DMS 273 (cell line): ENCODE measurements at regions not wholly inside any gene's neighbourhood (a gene's known extent, or its start where the extent isn't known, plus 50 kb on each side); places are given as distances from the start of the nearest gene placed in this dataset.
"Not testable (repeated sequence)": the region's sequence is repeated elsewhere in the genome, so short reads cannot be mapped to it uniquely, and the experiment has no call there.

Source experiments
- DNase-seq: peaks from one replicate; lab custom pipeline; 2025; ENCODE audit not compliant: unreplicated experiment; lab: John Stamatoyannopoulos, UW

DNA sequence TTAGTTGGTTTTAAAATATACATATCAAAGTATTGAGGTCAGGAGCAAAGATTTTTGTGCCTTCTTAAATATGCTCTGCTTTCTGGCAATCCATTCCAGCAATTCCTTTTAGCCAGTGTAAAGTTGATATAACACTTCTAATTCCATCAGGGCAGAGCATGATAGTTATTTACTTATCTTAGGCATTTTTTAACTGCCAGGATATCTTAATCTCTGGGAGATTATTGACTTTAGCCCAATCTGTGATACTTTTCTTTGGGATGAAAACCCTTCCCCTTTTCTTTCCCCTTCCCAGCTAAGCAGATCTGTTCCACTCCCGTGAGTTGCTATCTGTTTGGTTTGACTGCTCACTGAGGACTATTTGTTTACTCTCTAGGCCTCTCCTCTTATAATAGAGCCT is 168.7 kb upstream of the RSPO3 start:
- DNase-seq, result no peak

DNA sequence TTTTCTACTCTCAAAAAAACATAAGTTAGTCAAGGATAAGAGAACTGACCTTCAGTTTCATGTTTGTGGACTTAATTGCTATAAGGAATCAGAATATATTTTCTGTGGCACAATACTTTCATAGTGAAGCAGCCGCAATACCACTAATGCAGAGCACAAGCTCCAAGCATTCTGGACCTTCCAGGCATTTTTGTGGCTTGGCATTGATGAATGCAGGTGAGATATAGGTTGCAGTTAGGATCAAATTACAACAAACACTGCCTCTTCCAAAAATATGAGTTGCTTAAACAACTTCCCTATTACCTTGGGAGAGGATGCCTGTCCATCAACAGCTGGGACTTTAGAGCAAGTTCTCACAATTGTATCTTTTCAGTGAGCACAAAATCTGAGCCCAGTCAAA is 162.8 kb upstream of the RSPO3 start:
- no peak for DNase-seq

DNA sequence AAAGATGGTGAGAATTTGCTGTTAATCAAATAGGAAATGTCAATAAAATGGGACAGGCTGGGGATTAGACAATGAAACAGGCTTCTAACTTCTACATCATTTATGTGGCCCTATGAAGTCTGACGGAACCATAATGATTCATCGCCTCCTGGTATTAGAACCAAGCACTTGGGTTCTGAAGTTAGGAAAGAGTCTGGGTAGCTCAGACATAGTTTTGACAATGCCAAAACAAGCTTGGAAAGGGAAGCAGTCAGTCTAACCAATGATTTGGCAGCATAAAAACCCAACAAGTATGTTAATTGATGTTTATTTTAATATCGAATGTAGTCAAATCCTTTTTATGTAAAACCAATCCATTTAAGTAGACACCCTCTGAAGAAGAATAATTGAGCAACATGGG is 160.8 kb upstream of the RSPO3 start:
- DNase-seq, result no peak

DNA sequence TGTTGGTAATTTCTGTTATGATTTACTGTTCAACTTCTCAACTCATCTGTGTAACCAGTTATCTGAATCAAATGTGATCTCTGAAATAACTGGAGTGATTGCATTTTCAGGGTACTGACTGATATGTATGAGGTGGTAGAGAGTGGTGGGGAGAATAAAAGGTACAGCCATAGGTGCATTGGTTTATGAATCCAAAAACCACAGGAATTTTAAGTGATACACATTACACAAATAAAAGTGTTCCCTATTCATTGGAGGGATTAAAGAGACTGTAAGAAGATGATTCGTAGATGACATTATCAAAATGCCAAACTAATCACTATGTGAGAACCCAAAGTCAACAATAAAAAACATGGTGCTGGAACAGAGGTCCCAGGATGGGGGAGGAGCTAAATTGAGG is 158.7 kb upstream of the RSPO3 start:
- no peak for DNase-seq

DNA sequence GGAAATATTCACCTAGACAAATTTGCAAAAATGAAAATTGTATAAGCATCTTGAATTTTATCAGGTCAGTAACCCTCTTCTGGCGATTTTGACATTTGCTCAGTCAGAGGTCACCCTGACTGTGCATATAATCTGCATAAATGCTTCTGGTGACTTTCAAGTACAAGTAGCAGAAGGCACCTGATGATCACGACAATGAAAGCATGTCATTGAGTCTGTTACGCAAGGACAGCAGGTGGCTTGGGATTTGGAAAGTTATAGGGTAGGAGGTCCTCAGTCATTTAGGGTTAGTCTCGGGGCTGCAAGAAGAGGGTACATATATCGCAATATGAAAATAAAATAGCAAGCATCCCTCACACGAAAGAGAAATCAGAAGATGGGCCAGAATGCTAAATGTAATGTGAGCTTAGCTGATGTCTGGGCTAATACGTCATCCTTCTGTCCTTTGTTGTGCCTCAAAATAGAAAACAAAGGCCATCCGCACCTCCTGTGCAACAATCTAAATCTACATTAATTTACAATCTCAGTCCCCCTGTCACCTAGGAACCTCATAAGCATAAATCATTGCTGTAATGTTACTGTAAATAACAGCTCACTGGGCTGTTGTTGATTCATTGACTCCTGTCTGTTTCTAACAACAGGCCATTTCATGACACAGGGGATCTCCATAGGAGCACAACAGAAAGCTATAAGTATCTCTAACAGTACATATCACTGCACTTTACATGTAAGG is 155.2 kb upstream of the RSPO3 start:
- no peak for DNase-seq

DNA sequence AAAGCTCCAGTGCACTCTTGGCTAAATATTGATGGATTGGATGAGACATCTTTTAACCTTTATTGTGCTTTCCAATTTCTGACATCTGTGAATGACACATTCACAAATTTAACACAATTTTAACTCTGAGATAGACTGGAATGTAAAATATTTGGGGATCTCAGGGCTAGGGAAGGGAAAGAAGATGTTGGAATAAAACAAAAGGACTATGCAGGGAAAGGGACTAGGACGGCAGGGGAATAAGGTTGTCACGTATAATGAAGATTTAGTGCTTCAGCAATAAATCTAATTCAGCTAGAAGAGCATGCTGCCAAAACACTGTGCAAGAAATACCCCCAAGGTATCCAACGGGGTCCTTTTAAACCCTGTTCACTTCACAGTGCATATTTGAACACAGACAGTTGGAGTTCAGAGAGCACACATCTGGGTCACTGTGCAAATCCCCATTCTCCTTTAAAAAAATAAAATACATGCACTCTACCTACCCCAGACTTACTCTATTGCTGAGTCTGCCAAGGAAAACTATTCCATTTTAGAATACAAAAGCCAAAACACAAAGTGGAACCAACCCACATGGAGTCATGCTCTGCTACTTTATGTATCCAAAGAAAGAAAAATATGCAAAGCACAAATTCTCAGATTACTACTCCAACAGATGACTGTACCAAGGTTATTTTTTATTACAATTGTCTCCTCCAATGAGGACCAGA is 151.0 kb upstream of the RSPO3 start:
- no peak for DNase-seq

DNA sequence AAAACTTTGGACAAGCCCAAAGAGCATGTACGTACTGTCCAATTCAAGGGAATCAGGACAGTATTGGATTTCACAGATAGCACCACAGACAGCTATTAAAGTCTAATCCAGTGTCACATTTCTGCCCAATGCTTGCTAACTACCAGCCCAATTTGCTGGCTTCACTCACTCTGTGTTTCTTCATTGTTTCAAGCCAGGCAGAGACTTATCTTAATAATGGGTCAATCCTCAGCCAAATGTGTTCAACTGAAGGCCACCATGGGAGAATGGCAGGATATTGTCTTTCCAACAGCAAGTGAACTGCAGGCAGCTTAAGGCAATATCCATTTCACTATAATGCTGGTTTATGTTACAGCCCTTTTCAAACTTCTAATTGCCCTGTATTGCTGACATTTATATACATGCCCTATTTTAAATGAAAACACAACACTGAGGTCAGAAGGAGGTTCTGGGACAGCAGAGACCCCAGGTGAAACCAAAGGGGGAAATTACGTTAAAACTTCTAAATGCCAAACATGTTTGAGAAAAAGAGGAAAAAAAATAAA is 142.1 kb upstream of the RSPO3 start:
- no peak for DNase-seq

DNA sequence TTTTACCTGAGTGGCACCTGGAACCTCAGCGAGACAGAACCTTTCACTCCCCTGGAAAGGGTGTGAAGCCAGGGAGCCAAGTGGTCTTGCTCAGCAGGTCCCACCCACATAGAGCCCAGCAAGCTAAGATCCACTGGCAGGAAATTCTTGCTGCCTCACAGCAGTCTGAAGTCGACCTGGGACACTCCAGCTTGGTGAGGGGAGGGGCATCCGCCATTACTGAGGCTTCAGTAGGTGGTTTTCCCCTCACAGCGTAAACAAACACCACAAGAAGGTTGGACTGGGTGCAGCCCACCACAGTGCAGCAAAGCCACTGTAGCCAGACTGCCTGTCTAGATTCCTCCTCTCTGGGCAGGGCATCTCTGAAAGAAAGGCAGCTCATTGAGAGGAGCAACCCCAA is 134.7 kb upstream of the RSPO3 start:
- no peak for DNase-seq

DNA sequence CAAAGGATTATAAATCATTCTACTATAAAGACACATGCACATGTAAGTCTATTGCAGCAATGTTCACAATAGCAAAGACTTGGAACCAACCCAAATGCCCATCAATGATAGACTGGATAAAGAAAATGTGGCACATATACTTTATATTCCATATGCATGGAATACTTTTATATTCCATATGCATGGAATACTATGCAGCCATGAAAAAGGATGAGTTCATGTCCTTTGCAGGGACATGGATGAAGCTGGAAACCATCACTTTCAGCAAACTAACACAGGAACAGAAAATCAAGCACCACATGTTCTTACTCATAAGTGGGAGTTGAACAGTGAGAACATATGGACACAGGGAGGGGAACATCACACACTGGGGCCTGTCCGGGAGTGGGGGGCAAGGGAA is 130.3 kb upstream of the RSPO3 start:
- not testable (repeated sequence) for DNase-seq

DNA sequence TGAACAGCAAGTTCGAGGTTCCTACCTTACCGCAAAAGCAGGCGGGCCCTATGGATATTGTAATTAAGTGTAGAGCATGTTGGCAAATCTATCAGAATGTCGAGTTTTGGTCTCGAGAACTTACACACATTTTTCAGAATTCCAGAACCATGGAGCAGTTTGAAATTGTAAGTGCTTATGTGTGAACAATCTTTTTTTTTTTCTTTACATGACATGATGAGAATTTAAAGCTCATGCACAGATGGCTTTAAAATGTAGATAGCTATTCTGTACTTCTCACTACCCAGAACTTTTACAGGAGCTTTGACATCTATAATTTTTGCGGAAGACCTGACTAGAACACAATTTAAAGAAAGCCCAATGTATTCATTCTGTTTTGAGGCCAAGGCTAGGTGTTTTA is 117.8 kb upstream of the RSPO3 start:
- no peak for DNase-seq

DNA sequence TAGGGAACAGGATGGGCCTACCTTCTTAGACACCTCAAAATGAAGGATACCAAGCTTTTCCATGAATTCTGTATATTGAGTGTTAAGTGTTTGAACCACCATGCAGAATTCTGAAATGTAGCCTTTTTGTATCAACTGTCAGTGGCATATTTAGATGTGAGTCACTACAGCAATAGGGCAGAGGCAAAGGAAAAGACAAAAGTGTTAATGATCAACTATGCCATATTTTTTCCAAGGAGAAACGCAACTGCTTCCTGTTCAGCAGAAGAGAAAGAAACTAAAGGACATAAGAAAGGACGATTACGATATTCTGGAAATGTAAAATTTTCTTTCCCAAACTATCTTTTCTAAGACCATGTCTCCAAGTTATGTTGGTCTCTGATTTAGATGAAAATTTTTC is 104.6 kb upstream of the RSPO3 start:
- no peak for DNase-seq

DNA sequence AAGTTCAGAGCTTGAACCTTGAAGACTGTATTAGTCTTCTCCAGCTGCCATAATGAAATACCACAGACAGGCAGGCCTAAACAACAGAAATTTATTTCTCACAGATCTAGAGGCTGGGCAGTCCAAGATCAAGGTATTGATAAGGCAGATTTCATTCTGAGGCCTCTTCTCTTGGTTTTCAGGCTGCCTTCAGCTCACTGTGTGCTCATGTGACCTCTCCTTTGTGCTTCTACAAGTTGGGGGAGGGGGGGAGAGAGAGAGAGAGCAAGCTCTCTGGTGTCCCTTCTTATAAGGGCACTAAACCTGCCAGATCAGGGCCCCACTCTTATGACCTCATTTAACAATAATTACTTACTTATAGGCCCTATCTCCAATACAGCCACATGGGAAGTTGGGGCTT is 102.6 kb upstream of the RSPO3 start:
- DNase-seq, result no peak

DNA sequence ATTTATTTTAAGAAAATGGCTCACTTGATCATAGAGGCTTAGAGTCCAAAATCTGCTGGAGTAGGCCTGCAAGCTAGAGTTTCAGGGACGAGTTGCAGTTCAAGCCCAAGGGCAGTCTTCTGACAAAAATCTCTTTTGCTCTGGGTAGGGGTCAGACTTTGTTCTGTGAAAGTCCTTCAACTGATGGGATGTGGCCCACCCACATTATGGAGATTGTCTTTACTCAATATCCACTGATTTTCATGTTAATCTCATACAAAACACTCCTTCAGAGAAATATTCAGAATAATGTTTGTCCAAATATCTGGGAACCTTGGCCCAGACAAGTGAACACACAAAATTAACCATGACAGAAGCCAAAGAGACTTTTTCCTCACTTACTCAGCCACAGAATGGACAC is 98.6 kb upstream of the RSPO3 start:
- no peak for DNase-seq

DNA sequence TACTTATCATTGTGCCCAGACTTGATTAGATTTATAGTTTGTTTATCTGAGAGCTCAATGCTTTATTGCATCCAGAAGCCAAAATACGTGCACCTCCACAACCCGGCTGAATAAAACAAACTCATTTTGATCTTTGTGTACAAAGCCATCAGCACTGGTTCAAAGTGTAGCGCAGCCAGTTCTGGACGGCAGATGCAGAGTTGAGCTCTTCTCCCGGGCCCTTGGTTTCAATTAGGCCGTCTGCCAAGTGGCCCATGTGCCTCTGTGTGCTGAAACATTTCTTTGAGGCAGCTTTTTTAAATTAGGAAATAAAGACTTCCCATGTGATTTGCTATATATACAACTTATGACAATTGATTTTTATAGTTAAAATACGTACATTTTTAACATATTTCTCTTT is 96.2 kb upstream of the RSPO3 start:
- DNase-seq, result peak; percentile 65

DNA sequence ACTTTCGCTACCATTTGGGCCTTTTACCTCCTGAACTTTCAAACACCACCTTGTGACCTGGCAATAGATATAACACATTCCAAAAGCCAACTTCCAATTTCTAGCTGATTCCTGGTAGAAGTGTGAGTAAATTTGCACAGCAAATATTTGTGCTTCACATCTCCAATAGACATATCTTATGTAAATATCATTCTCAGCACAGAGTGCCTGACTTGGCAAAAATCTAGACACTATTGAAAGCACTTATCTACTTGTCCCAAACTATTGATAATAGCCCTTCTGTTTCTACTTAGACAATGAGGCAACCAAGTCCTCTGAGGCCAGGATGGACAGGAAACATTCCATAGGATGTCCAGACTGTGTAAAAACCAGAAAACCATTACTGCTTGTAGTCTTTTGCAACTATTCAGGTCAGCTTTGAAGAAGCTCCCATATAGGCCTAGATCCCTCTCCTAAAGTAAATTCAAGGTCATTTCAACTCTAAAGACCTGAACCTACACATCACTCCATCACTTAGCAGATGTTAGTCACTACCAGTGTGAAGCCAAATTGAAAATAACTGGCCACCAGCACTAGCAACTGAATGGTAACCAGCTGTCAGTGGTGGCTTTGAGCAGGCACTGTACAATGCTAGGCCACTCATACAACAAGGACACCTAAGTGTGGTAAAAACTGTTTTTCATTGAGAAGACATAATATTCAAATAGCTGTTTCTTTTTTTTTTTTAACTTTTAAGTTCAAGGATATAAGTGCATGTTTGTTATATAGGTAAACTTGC is 95.3 kb upstream of the RSPO3 start:
- DNase-seq, result no peak

DNA sequence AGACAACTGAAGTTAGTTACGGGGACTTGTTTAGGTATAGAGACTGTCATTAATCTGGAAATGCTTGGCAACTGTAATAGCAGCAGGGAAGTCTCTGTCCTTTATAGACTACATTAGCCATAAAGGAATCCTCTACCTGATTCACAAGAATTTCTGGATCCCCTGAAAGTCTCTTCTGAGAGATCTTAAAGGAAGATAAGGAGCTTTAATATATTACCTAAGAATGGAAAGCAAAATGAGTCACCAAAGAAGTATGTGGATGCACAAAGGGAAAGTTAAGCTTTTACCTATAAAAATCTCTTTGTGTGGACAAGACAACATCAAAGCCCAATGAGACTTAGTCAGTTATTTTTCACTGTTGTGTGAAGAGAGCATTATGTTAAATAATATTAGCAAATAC is 92.2 kb upstream of the RSPO3 start:
- no peak for DNase-seq

DNA sequence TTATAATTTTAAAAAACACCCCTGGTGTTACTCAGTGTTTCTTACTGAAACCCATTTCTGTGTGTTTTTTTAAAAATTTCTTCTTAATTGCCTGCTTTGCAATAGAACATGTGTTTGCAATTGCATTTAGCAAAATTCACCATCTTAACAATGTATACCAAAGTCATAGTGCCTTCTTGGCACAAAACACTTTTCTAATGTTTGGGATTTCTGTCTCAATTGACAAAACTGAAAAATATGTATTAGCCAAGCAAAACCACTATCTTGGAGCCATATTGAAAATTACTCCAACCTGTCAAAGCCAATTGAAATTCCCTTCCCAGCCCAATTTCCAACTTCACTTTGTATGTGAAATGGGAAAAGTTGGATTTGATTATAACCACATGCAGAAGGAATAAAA is 88.4 kb upstream of the RSPO3 start:
- no peak for DNase-seq

DNA sequence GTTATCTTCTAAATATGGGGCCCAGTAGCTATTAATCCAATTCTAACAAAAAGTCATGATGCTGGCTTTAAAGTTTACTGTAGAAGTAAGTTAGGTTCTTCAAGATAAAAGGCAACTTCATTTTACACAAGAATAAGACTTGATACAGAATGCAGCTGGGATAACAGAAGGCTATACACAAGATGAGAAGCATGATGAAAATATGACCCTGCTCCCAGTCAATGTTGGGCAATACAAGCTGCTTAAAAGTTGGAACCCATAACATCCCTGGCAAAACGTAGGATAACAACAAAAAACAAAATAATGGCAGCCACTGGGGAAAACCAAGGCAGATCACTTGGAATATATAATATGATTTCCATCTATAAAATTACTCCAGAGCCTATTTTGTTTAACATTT is 87.6 kb upstream of the RSPO3 start:
- DNase-seq, result no peak

DNA sequence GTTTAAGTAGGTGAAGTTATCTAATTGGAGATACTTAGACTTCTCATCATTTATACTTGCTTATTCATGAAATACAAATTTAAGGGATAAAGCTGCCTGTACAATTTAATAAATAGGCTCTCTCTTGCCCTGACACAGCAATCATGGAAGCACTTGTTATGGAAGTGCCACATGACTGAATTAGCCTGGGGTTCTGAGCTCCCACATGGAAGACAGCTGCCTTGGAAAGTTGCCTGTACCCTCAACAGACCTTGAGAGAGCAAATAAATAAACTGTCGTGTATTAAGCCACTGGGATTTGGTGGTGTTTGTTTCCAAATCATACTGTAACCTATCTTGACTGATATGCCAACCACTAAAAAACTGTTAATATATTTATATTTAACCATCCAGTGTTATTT is 87.0 kb upstream of the RSPO3 start:
- peak; percentile 1 for DNase-seq

DNA sequence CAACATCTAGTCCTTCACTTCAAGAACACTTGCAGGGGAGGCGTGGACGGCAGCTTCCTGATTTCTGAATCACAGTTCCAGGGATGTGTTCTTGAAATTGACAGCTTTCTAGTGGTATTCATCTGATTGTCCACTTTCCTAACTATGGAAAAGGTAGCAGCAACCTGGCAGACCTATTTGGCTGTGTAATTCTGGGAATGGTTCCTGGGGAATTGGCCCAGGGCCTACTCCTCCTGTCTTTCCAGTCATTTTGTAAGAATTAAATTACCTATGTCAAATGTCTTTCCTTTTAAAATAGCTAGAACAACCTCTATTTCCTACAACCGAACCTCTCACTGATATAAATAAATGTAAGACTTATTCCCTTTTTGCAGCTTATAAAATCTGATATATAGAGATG is 85.5 kb upstream of the RSPO3 start:
- DNase-seq, result no peak

DNA sequence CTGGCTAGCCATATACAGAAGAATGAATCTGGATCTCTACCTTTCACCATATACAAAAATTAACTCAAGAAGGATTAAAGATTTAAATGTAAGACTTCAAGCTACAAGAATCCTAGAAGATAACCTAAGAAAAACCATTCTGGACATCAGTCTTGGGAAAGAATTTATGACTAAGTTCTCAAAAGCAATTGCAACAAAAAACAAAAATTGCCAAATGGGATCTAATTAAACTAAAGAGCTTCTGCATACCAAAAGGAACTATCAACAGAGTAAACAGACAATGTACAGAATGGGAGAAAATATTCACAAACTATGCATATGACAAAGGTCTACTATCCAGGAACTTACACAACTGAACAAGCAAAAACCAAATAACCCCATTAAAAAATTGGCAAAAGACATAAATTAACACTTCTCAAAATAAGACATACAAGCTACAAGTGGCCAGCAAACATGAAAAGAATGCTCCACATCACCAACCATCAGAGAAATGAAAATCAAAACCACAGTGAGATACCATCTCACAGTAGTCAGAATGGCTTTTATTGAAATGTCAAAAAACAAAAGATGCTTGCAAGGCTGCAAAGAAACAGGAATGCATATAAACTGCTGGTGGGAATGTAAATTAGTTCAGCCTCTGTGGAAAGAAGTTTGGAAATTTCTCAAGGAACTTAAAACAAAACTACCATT is 66.8 kb upstream of the RSPO3 start:
- DNase-seq, result no peak
